ENCODE measurements at regions not wholly inside any gene's neighbourhood (a gene's known extent, or its start where the extent isn't known, plus 50 kb on each side); places are given as distances from the start of the nearest gene placed in this dataset.
"Not testable (repeated sequence)": the region's sequence is repeated elsewhere in the genome, so short reads cannot be mapped to it uniquely, and the experiment has no call there.

- DNase-seq = no peak
These were observed 152.2 kb downstream of the LIPI start for GRCh38 chr21:14058566-14058965.

- not testable (repeated sequence) for DNase-seq
These were observed 152.8 kb downstream of the LIPI start for GRCh38 chr21:14057841-14058481.

GRCh38 chr21:14057313-14057712 is 153.4 kb downstream of the LIPI start:
- no peak for DNase-seq

GRCh38 chr21:14056771-14057191 is 154.0 kb downstream of the LIPI start:
- DNase-seq = no peak

GRCh38 chr21:14055746-14056515 is 154.8 kb downstream of the LIPI start:
- not testable (repeated sequence) for DNase-seq

- DNase-seq = no peak
These were observed 156.1 kb downstream of the LIPI start for GRCh38 chr21:14054682-14055081.

- DNase-seq = no peak
These were observed 160.6 kb downstream of the LIPI start for GRCh38 chr21:14050121-14050520.

GRCh38 chr21:14046401-14046800 is 164.4 kb downstream of the LIPI start:
- no peak for DNase-seq

- no peak for DNase-seq
These were observed 170.4 kb downstream of the LIPI start for GRCh38 chr21:14040386-14040785.

- DNase-seq = not testable (repeated sequence)
These were observed 182.1 kb downstream of the LIPI start for GRCh38 chr21:14028619-14029018.

- peak; percentile 87 for DNase-seq
These were observed 183.4 kb downstream of the LIPI start for GRCh38 chr21:14027235-14027869.

- DNase-seq = not testable (repeated sequence)
These were observed 190.6 kb downstream of the LIPI start for GRCh38 chr21:14020108-14020507.

- DNase-seq = not testable (repeated sequence)
These were observed 194.9 kb downstream of the LIPI start for GRCh38 chr21:14015841-14016240.

GRCh38 chr21:14013623-14014498 is 196.9 kb downstream of the LIPI start:
- not testable (repeated sequence) for DNase-seq

- DNase-seq = no peak
These were observed 197.6 kb downstream of the LIPI start for GRCh38 chr21:14013056-14013603.

GRCh38 chr21:14012409-14012808 is 198.3 kb downstream of the LIPI start:
- DNase-seq = no peak

- not testable (repeated sequence) for DNase-seq
These were observed 199.0 kb downstream of the LIPI start for GRCh38 chr21:14011751-14012150.

GRCh38 chr21:14011149-14011548 is 199.6 kb downstream of the LIPI start:
- DNase-seq = not testable (repeated sequence)

- no peak for DNase-seq
These were observed 200.0 kb downstream of the LIPI start for GRCh38 chr21:14010729-14011128.

- not testable (repeated sequence) for DNase-seq
These were observed 200.8 kb downstream of the LIPI start for GRCh38 chr21:14009990-14010389.

GRCh38 chr21:14009238-14009981 is 201.3 kb downstream of the LIPI start:
- DNase-seq = not testable (repeated sequence)

Measured in skin of body (tissue), 1 donor.